ENCODE measurements at regions not wholly inside any gene's neighbourhood (a gene's known extent, or its start where the extent isn't known, plus 50 kb on each side); places are given as distances from the start of the nearest gene placed in this dataset.

DNA sequence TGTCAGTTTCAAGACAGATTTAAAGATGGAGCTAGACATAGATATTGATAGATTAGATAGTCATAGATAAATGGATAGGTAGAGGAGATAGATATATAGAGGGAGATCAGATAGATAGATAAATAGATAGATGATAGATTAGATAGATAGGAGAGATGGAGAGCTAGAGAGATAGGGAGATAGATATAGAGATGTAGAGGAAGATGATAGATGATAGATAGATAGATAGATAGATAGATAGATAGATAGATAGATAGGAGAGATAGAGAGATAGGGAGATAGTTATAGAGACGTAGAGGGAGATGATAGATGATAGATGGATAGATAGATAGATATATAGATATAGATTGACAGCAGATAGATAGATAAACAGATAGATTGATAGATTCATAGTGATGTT, 1038.8 kb upstream of the AUTS2 start:
- no peaks in the 10 kb centered on the region for H3K36me3 ChIP-seq
- TF ChIP-seq, protein P1, sequence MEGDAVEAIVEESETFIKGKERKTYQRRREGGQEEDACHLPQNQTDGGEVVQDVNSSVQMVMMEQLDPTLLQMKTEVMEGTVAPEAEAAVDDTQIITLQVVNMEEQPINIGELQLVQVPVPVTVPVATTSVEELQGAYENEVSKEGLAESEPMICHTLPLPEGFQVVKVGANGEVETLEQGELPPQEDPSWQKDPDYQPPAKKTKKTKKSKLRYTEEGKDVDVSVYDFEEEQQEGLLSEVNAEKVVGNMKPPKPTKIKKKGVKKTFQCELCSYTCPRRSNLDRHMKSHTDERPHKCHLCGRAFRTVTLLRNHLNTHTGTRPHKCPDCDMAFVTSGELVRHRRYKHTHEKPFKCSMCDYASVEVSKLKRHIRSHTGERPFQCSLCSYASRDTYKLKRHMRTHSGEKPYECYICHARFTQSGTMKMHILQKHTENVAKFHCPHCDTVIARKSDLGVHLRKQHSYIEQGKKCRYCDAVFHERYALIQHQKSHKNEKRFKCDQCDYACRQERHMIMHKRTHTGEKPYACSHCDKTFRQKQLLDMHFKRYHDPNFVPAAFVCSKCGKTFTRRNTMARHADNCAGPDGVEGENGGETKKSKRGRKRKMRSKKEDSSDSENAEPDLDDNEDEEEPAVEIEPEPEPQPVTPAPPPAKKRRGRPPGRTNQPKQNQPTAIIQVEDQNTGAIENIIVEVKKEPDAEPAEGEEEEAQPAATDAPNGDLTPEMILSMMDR (IDR thresholded peaks at IDR 0.05), result no peak
- TF ChIP-seq POLR2A (IDR thresholded peaks at IDR 0.05), result no peak
- intact Hi-C loops (cut with DNase I), result no loop called here
- no peak overlapping the region for H3K27ac ChIP-seq
- WGBS, 2 donors, result 87 to 98% methylated on average over 1 of the region's 1 CpG
- H3K4me1 ChIP-seq, result no peaks in the 10 kb centered on the region
- DNase-seq, result no peak
- no peaks in the 10 kb centered on the region for H3K9me3 ChIP-seq
- no peaks in the 10 kb centered on the region for H3K27me3 ChIP-seq
- no peak overlapping the region for H3K4me3 ChIP-seq (replicated peaks in 1 of 3)

DNA sequence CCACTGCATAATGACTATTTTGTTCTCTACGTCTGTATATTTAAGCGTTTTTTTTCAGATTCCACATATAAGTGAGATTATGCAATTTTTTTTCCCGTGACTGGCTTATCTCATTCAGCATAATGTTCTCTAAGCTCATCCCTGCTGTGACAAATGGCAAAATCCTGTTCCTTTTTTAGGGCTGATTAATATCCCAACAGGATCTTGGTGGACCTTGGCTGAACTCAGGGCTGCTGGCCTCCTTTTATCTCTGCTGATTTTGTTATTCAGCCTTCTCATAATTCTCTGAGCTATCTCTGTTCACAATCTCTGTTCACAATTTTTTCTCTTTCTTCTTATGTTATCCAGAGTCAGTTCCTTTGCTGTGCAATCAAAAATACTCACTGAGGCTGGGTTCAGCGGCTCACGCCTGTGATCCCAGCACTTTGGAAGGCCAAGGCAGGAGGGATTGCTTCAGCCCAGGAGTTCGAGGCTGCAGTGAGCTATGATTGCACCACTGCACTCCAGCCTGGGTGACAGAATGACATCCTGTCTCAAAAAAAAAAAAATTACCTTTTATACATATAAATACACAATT, 1035.9 kb upstream of the AUTS2 start:
- Histone ChIP-seq H3K27me3 (no peaks in the 10 kb centered on the region), H3K4me1 (no peaks in the 10 kb centered on the region), H3K36me3 (no peaks in the 10 kb centered on the region), H3K9me3 (no peaks in the 10 kb centered on the region), H3K4me3 (replicated peaks in 1 of 3) (no peak overlapping the region), H3K27ac (no peak overlapping the region)
- TF ChIP-seq, protein P1 (IDR thresholded peaks at IDR 0.05), result no peak
- TF ChIP-seq POLR2A (IDR thresholded peaks at IDR 0.05), result no peak
- WGBS, 2 donors, result 65 to 68% methylated on average over 6 of the region's 6 CpGs
- intact Hi-C loops (cut with DNase I), result no loop called here
- no peak for DNase-seq

DNA sequence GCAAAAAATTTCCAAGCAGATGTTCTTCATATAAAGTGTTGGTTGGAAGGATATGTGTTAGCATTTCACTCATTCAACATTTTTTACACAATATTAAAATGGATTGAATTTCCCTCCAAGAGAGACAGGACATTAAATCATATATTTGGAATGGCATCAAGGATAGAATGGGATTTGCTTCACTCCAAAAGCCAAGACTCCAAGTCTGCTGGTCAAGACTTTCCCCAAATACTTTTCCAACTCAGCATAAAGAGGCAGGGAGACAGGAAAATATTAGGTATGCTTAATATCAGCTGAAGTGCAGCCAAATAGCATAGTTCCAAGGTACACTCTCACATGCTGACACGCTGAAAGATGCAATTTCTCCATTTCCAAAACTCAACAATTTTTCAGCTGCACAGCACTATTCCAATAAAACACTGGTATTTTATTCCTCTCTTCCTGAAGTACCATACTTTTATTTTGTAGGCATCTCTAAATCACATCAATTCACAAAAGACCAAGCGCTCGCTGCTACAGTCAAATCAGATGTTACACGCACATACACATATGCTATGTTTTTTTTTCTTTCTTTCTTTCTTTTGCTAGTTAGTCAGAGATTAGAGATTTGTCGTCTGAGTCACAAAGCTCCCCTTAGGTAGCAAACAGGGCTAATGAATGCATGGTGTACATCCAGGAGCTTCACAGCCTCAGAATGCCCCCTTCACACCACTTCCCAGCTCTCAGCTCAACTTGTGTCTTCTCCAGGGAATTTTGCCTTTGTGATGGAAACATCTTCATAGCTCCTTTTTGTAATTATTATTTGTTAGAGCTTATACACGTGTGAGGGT, 1033.8 kb upstream of the AUTS2 start:
- intact Hi-C loops (cut with DNase I), result no loop called here
- Histone ChIP-seq H3K4me1 (no peaks in the 10 kb centered on the region), H3K36me3 (no peaks in the 10 kb centered on the region), H3K27me3 (no peaks in the 10 kb centered on the region), H3K9me3 (no peaks in the 10 kb centered on the region), H3K27ac (no peak overlapping the region), H3K4me3 (replicated peaks in 1 of 3) (no peak overlapping the region)
- WGBS, 2 donors, result 75 to 79% methylated on average over 6 of the region's 6 CpGs
- no peak for DNase-seq
- TF ChIP-seq POLR2A (IDR thresholded peaks at IDR 0.05), result no peak
- TF ChIP-seq, protein P1 (IDR thresholded peaks at IDR 0.05), result no peak

DNA sequence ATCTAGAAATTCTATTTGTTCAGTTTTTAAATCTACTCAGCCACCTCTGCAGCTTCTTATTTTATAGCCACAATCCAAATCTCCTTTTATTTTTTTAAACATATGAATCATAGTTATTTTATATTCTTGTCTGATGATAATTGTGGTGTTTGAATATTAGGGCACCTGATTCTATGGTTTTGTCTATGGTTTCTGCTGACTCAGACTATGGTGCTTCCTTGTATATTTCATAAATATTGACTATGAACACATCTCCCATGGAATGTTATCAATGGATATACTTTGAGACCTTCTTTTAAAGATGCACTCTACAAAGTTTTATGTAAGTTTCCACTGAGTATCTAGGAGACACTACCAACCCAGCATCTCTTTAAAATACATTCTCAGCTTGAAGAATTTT, 1027.0 kb upstream of the AUTS2 start:
- no peak overlapping the region for H3K27ac ChIP-seq
- no peak overlapping the region for H3K4me3 ChIP-seq (replicated peaks in 1 of 3)
- H3K36me3 ChIP-seq, result no peaks in the 10 kb centered on the region
- H3K27me3 ChIP-seq, result no peaks in the 10 kb centered on the region
- intact Hi-C loops (cut with DNase I), result no loop called here
- no peaks in the 10 kb centered on the region for H3K9me3 ChIP-seq
- H3K4me1 ChIP-seq, result peaks cover 0 to 4% of the 10 kb centered on the region in 2 donors
- DNase-seq, result no peak
- no peak for TF ChIP-seq POLR2A (IDR thresholded peaks at IDR 0.05)
- TF ChIP-seq, protein P1 (IDR thresholded peaks at IDR 0.05), result no peak

DNA sequence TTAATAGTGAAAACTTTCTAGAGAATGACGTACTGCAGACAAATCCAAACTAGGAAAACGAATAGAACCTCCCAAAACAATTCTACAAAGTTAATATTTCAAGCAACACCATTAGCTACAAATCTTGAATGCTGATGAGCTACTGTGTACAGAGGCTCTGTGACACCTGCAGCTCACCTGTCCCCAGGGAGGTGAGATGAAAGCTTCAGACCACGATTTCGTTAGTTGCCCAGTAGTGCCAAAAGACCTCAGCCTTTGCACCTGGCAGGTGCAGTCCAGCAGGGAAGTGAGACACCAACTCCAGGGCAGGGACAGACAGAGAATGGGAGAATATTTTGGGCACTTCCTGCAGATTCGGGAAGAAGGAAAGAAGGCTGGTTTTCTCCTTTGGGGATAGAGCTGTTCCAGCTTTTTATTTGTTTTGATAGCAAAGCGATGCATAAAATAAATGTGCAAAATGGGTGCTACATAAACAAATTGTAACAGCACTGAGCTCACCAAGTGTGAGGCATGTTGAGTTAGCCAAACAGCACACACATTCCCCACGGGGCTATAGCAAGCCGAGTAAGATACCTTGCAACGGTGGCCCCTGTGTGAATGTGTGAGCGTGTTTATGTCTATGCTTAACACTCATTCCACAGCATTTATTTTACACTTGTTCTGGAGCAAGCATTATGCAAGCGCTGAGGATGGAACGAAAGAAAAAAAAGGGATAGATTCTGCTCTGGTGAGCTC, 1024.8 kb upstream of the AUTS2 start:
- no peaks in the 10 kb centered on the region for H3K36me3 ChIP-seq
- no peaks in the 10 kb centered on the region for H3K27me3 ChIP-seq
- H3K27ac ChIP-seq, result no peak overlapping the region
- H3K4me3 ChIP-seq (replicated peaks in 1 of 3), result no peak overlapping the region
- TF ChIP-seq, protein P1 (IDR thresholded peaks at IDR 0.05), result no peak
- TF ChIP-seq POLR2A (IDR thresholded peaks at IDR 0.05), result no peak
- intact Hi-C loops (cut with DNase I), result no loop called here
- no peaks in the 10 kb centered on the region for H3K9me3 ChIP-seq
- DNase-seq, result no peak
- 65 to 68% methylated on average over 12 of the region's 12 CpGs for WGBS, 2 donors
- peaks cover 0 to 4% of the 10 kb centered on the region in 2 donors for H3K4me1 ChIP-seq
